Neural cell (in vitro differentiated cells): ENCODE measurements at regions not wholly inside any gene's neighbourhood (a gene's known extent, or its start where the extent isn't known, plus 50 kb on each side); places are given as distances from the start of the nearest gene placed in this dataset.

Experiments
- H2AFZ ChIP-seq: fragments of 200-600, 300-800 bp; sonication (generic), shearing (Covaris generic); 2 replicates; pipeline ENCODE4 v1.6.0; 2014; ENCODE audit warnings: low read depth, mild to moderate bottlenecking, antibody characterized with exemption, low read length, moderate library complexity
- H3F3A ChIP-seq: fragments of 200-600 bp; shearing (Covaris generic); 2 replicates; pipeline ENCODE4 v1.6.1; 2016; ENCODE audit warnings: mild to moderate bottlenecking, moderate library complexity, mixed read lengths, antibody characterized with exemption, low read length; ENCODE audit not compliant: insufficient read depth, poor library complexity, severe bottlenecking
- H3K27ac ChIP-seq: fragments of 200-600, 300-800 bp; sonication (generic), shearing (Covaris generic); 2 replicates; pipeline ENCODE4 v1.5.1; 2014; ENCODE audit warnings: mild to moderate bottlenecking, low read length, moderate library complexity
- H3K27me3 ChIP-seq: fragments of 300-800, 200-600 bp; sonication (generic), shearing (Covaris generic); 2 replicates; pipeline ENCODE4 v1.6.0; 2014; ENCODE audit warnings: mild to moderate bottlenecking, low read depth, low read length, moderate library complexity; ENCODE audit not compliant: insufficient read depth
- H3K36me3 ChIP-seq: fragments of 300-800, 200-600 bp; sonication (generic), shearing (Covaris generic); 2 replicates; pipeline ENCODE4 v1.5.1; 2014; ENCODE audit warnings: mild to moderate bottlenecking, antibody characterized with exemption, low read length, moderate library complexity; ENCODE audit not compliant: insufficient read depth
- H3K4me2 ChIP-seq: fragments of 300-800, 200-600 bp; sonication (generic), shearing (Covaris generic); 2 replicates; pipeline ENCODE4 v1.6.0; 2014; ENCODE audit warnings: mild to moderate bottlenecking, low read length
- H3K4me3 ChIP-seq: fragments of 300-800, 200-600 bp; sonication (generic), shearing (Covaris generic); 2 replicates; pipeline ENCODE4 v1.5.1; 2014; ENCODE audit warnings: mild to moderate bottlenecking, low read length, moderate library complexity
- H3K79me2 ChIP-seq: fragments of 200-600 bp; shearing (Covaris generic); replicated peaks from 2 replicates; pipeline ENCODE4 v1.6.0; 2014; ENCODE audit warnings: mild to moderate bottlenecking, low read length, moderate library complexity; ENCODE audit not compliant: insufficient read depth
- H3K9ac ChIP-seq: fragments of 300-800, 200-600 bp; sonication (generic), shearing (Covaris generic); 2 replicates; pipeline ENCODE4 v1.6.1; 2016; ENCODE audit warnings: mild to moderate bottlenecking, low read length, mixed read lengths
- H3K9me2 ChIP-seq: fragments of 200-600 bp; shearing (Covaris generic); 2 replicates; pipeline ENCODE4 v1.6.1; 2016; ENCODE audit warnings: mild to moderate bottlenecking, low read length, mixed read lengths; ENCODE audit not compliant: insufficient read depth
- H3K9me3 ChIP-seq: fragments of 200-600, 300-800 bp; sonication (generic), shearing (Covaris generic); 2 replicates; pipeline ENCODE4 v1.6.1; 2016; ENCODE audit warnings: mild to moderate bottlenecking, mixed run types, low read length, moderate library complexity, mixed read lengths
- H4K20me1 ChIP-seq: fragments of 200-600 bp; shearing (Covaris generic); 2 replicates; pipeline ENCODE4 v1.6.1; 2016; ENCODE audit warnings: mild to moderate bottlenecking, mixed run types; ENCODE audit not compliant: insufficient read depth
- EP300 ChIP-seq: fragments of 450-650 bp; conservative IDR thresholded peaks from 2 replicates; pipeline ENCODE4 v1.6.1; 2014; ENCODE audit warnings: antibody characterized with exemption, mild to moderate bottlenecking, moderate library complexity; ENCODE audit not compliant: poor library complexity, severe bottlenecking
- EZH2 ChIP-seq: fragments of 200-600, 300-800 bp; shearing (Covaris generic), sonication (generic); IDR thresholded peaks from 2 replicates; pipeline ENCODE4 v1.6.1; 2014; ENCODE audit warnings: antibody characterized with exemption, low read length, borderline replicate concordance, mild to moderate bottlenecking; ENCODE audit not compliant: insufficient read depth, poor library complexity, severe bottlenecking
- MXI1 ChIP-seq: fragments of 450-650 bp; conservative IDR thresholded peaks from 2 replicates; pipeline ENCODE4 v1.6.1; 2014; ENCODE audit warnings: antibody characterized with exemption, mild to moderate bottlenecking; ENCODE audit not compliant: poor library complexity, severe bottlenecking
- POLR2AphosphoS5 ChIP-seq: IDR thresholded peaks from 2 replicates; pipeline ENCODE4 v1.6.1; 2012
- RAD21 ChIP-seq: fragments of 450-650 bp; conservative IDR thresholded peaks from 2 replicates; pipeline ENCODE4 v1.6.1; 2014; ENCODE audit warnings: antibody characterized with exemption, mild to moderate bottlenecking, moderate library complexity
- SMC3 ChIP-seq: fragments of 450-650 bp; conservative IDR thresholded peaks from 2 replicates; pipeline ENCODE4 v1.6.1; 2014; ENCODE audit warnings: antibody characterized with exemption, mild to moderate bottlenecking, moderate library complexity; ENCODE audit not compliant: poor library complexity
- TAF1 ChIP-seq: IDR thresholded peaks from 2 replicates; pipeline ENCODE4 v1.6.1; 2012; ENCODE audit warnings: low read depth
- TF ChIP-seq, protein P1 (sequence below): IDR thresholded peaks from 2 replicates; pipeline ENCODE4 v1.6.1; 2012; ENCODE audit warnings: borderline replicate concordance
- TF ChIP-seq, protein P2 (sequence below): fragments of 450-650 bp; IDR thresholded peaks from 2 replicates; pipeline ENCODE4 v1.5.1; 2014; ENCODE audit warnings: antibody characterized with exemption, mild to moderate bottlenecking, moderate library complexity; ENCODE audit not compliant: poor library complexity, severe bottlenecking

DNA sequence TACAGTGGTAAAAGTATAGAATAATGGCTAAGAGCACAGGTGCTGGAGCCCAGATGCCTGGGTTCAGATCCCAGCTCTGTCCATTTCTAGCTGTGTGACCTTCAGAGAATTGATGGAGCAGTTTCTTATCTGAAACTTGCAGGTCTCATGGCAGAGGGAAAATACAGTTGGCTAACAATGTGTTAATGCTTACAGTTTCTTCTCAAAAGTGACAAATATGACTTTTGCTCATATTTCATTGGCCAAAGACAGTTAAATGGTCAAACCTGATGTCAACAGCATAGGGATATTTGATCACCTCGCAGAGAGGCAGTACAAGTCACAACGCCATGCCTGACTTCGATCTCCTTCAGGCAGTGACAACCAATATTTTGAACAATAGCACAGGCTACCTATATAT is 60.2 kb upstream of the LCORL start:
- H3K9me2 ChIP-seq, result no peaks in the 10 kb centered on the region
- no peak for TF ChIP-seq RAD21
- TF ChIP-seq, protein P1, sequence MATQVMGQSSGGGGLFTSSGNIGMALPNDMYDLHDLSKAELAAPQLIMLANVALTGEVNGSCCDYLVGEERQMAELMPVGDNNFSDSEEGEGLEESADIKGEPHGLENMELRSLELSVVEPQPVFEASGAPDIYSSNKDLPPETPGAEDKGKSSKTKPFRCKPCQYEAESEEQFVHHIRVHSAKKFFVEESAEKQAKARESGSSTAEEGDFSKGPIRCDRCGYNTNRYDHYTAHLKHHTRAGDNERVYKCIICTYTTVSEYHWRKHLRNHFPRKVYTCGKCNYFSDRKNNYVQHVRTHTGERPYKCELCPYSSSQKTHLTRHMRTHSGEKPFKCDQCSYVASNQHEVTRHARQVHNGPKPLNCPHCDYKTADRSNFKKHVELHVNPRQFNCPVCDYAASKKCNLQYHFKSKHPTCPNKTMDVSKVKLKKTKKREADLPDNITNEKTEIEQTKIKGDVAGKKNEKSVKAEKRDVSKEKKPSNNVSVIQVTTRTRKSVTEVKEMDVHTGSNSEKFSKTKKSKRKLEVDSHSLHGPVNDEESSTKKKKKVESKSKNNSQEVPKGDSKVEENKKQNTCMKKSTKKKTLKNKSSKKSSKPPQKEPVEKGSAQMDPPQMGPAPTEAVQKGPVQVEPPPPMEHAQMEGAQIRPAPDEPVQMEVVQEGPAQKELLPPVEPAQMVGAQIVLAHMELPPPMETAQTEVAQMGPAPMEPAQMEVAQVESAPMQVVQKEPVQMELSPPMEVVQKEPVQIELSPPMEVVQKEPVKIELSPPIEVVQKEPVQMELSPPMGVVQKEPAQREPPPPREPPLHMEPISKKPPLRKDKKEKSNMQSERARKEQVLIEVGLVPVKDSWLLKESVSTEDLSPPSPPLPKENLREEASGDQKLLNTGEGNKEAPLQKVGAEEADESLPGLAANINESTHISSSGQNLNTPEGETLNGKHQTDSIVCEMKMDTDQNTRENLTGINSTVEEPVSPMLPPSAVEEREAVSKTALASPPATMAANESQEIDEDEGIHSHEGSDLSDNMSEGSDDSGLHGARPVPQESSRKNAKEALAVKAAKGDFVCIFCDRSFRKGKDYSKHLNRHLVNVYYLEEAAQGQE, result no peak
- no peak for TF ChIP-seq EP300
- no peak overlapping the region for H3K27ac ChIP-seq
- no peaks in the 10 kb centered on the region for H3K36me3 ChIP-seq
- H4K20me1 ChIP-seq, result no peaks in the 10 kb centered on the region
- no peak overlapping the region for H3K4me3 ChIP-seq
- no peak overlapping the region for H2AFZ ChIP-seq
- H3F3A ChIP-seq, result no peaks in the 10 kb centered on the region
- no peaks in the 10 kb centered on the region for H3K79me2 ChIP-seq
- no peak overlapping the region for H3K4me2 ChIP-seq
- no peaks in the 10 kb centered on the region for H3K27me3 ChIP-seq
- no peaks in the 10 kb centered on the region for H3K9me3 ChIP-seq
- no peak overlapping the region for H3K9ac ChIP-seq

DNA sequence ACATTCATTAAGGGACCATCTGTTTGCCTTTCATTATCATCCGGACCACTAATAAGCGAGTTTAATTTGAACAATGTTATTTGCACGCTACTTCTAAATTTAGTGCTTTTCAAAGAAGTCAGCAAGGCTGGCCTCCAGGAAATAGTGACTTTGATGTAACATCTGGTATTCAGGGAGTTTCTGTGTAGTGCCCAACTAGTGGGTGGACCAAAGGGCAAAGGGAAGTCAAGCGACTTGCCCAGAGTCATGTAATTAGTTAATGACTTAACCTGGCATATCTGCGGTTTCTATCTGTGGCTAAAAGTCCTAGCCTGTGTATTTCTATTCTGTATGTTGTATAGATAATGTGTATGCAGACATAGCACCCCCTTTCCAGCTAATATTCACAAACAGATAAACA is 56.3 kb upstream of the LCORL start:
- H3F3A ChIP-seq, result no peaks in the 10 kb centered on the region
- H3K27me3 ChIP-seq, result no peaks in the 10 kb centered on the region
- H3K79me2 ChIP-seq, result no peaks in the 10 kb centered on the region
- H3K9ac ChIP-seq, result no peak overlapping the region
- H3K9me2 ChIP-seq, result no peaks in the 10 kb centered on the region
- H3K9me3 ChIP-seq, result no peaks in the 10 kb centered on the region
- no peak overlapping the region for H3K4me2 ChIP-seq
- H4K20me1 ChIP-seq, result no peaks in the 10 kb centered on the region
- TF ChIP-seq POLR2AphosphoS5, result no peak
- TF ChIP-seq EZH2, result no peak
- TF ChIP-seq RAD21, result no peak
- TF ChIP-seq, protein P1, result no peak
- TF ChIP-seq EP300, result no peak
- no peak for TF ChIP-seq SMC3
- TF ChIP-seq TAF1, result no peak
- TF ChIP-seq MXI1, result no peak
- TF ChIP-seq, protein P2, sequence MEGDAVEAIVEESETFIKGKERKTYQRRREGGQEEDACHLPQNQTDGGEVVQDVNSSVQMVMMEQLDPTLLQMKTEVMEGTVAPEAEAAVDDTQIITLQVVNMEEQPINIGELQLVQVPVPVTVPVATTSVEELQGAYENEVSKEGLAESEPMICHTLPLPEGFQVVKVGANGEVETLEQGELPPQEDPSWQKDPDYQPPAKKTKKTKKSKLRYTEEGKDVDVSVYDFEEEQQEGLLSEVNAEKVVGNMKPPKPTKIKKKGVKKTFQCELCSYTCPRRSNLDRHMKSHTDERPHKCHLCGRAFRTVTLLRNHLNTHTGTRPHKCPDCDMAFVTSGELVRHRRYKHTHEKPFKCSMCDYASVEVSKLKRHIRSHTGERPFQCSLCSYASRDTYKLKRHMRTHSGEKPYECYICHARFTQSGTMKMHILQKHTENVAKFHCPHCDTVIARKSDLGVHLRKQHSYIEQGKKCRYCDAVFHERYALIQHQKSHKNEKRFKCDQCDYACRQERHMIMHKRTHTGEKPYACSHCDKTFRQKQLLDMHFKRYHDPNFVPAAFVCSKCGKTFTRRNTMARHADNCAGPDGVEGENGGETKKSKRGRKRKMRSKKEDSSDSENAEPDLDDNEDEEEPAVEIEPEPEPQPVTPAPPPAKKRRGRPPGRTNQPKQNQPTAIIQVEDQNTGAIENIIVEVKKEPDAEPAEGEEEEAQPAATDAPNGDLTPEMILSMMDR, result no peak
- H3K27ac ChIP-seq, result no peak overlapping the region
- no peaks in the 10 kb centered on the region for H3K36me3 ChIP-seq
- H2AFZ ChIP-seq, result no peak overlapping the region
- H3K4me3 ChIP-seq, result no peak overlapping the region
